ENCODE measurements at regions not wholly inside any gene's neighbourhood (a gene's known extent, or its start where the extent isn't known, plus 50 kb on each side); places are given as distances from the start of the nearest gene placed in this dataset.

DNA sequence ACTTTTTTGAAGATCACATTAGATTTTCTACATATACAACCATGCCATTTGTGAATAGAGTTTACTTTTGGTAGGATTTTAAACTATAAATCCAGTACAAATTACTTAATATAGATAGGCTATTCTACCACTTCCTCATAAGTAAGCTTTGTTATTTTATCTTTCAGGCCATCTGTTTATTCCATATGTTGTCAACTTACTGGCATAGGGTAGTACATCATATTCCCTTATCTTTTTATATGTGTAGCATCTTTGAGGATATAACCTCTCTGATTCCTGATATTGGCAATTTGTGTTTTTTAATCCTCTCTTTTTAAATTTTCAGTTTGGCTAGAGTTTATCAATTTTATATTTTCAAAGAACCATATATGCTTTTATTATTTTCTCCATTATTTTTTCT, 515.4 kb downstream of the DIPK2A start:
- Histone ChIP-seq H3K27ac (ENCODE audit: low read length) (no peak overlapping the region), H3K27me3 (ENCODE audit: insufficient read depth, low read depth, low read length) (no peaks in the 10 kb centered on the region), H3K4me3 (ENCODE audit: low read length) (no peak overlapping the region), H3K9ac (ENCODE audit: low read length) (no peak overlapping the region), H3F3A (ENCODE audit: insufficient read depth, low read length, poor library complexity, severe bottlenecking) (no peaks in the 10 kb centered on the region), H4K20me1 (ENCODE audit: insufficient read depth) (no peaks in the 10 kb centered on the region), H3K36me3 (ENCODE audit: insufficient read depth, low read length) (no peaks in the 10 kb centered on the region), H3K9me2 (ENCODE audit: insufficient read depth, low read length) (no peaks in the 10 kb centered on the region), H3K4me2 (ENCODE audit: low read length) (no peak overlapping the region), H3K9me3 (ENCODE audit: low read length) (no peaks in the 10 kb centered on the region), H2AFZ (ENCODE audit: low read depth, low read length) (no peak overlapping the region), H3K79me2 (replicated peaks; ENCODE audit: insufficient read depth, low read length) (no peaks in the 10 kb centered on the region)
- TF ChIP-seq MXI1 (conservative IDR thresholded peaks at IDR 0.05; ENCODE audit: poor library complexity, severe bottlenecking) (no peak), TAF1 (IDR thresholded peaks at IDR 0.05; ENCODE audit: low read depth) (no peak), EZH2 (IDR thresholded peaks at IDR 0.05; ENCODE audit: borderline replicate concordance, insufficient read depth, low read length, poor library complexity, severe bottlenecking) (no peak), EP300 (conservative IDR thresholded peaks at IDR 0.05; ENCODE audit: poor library complexity, severe bottlenecking) (no peak), SMC3 (conservative IDR thresholded peaks at IDR 0.05; ENCODE audit: poor library complexity) (no peak), POLR2AphosphoS5 (IDR thresholded peaks at IDR 0.05) (no peak), RAD21 (conservative IDR thresholded peaks at IDR 0.05) (no peak)
- TF ChIP-seq, protein P1, sequence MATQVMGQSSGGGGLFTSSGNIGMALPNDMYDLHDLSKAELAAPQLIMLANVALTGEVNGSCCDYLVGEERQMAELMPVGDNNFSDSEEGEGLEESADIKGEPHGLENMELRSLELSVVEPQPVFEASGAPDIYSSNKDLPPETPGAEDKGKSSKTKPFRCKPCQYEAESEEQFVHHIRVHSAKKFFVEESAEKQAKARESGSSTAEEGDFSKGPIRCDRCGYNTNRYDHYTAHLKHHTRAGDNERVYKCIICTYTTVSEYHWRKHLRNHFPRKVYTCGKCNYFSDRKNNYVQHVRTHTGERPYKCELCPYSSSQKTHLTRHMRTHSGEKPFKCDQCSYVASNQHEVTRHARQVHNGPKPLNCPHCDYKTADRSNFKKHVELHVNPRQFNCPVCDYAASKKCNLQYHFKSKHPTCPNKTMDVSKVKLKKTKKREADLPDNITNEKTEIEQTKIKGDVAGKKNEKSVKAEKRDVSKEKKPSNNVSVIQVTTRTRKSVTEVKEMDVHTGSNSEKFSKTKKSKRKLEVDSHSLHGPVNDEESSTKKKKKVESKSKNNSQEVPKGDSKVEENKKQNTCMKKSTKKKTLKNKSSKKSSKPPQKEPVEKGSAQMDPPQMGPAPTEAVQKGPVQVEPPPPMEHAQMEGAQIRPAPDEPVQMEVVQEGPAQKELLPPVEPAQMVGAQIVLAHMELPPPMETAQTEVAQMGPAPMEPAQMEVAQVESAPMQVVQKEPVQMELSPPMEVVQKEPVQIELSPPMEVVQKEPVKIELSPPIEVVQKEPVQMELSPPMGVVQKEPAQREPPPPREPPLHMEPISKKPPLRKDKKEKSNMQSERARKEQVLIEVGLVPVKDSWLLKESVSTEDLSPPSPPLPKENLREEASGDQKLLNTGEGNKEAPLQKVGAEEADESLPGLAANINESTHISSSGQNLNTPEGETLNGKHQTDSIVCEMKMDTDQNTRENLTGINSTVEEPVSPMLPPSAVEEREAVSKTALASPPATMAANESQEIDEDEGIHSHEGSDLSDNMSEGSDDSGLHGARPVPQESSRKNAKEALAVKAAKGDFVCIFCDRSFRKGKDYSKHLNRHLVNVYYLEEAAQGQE (IDR thresholded peaks at IDR 0.05; ENCODE audit: borderline replicate concordance), result no peak
- TF ChIP-seq, protein P2, sequence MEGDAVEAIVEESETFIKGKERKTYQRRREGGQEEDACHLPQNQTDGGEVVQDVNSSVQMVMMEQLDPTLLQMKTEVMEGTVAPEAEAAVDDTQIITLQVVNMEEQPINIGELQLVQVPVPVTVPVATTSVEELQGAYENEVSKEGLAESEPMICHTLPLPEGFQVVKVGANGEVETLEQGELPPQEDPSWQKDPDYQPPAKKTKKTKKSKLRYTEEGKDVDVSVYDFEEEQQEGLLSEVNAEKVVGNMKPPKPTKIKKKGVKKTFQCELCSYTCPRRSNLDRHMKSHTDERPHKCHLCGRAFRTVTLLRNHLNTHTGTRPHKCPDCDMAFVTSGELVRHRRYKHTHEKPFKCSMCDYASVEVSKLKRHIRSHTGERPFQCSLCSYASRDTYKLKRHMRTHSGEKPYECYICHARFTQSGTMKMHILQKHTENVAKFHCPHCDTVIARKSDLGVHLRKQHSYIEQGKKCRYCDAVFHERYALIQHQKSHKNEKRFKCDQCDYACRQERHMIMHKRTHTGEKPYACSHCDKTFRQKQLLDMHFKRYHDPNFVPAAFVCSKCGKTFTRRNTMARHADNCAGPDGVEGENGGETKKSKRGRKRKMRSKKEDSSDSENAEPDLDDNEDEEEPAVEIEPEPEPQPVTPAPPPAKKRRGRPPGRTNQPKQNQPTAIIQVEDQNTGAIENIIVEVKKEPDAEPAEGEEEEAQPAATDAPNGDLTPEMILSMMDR (IDR thresholded peaks at IDR 0.05; ENCODE audit: poor library complexity, severe bottlenecking), result no peak

DNA sequence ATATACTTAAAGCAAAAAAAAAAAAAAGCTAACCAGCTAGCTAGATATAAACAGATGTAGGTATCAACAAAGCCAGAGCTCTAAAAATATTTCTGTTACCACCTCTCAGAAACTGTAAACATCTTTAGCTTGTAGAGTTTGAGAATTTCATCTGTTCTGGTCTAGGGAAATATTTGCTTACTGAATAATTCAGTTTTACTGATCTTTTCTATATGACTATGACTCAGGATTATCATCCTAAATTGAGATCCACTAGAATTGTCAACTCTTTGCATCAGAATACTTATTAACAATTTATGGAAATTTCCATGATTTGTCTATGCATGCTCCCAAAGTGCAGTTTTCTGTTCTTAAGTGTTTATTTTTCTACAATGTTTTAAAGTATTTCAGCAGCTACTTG, 517.3 kb downstream of the DIPK2A start:
- no peaks in the 10 kb centered on the region for H4K20me1 ChIP-seq (ENCODE audit: insufficient read depth)
- no peaks in the 10 kb centered on the region for H3K9me2 ChIP-seq (ENCODE audit: insufficient read depth, low read length)
- no peak overlapping the region for H3K4me3 ChIP-seq (ENCODE audit: low read length)
- no peak overlapping the region for H3K4me2 ChIP-seq (ENCODE audit: low read length)
- no peaks in the 10 kb centered on the region for H3F3A ChIP-seq (ENCODE audit: insufficient read depth, low read length, poor library complexity, severe bottlenecking)
- no peaks in the 10 kb centered on the region for H3K9me3 ChIP-seq (ENCODE audit: low read length)
- H3K27ac ChIP-seq (ENCODE audit: low read length), result no peak overlapping the region
- H3K27me3 ChIP-seq (ENCODE audit: insufficient read depth, low read depth, low read length), result no peaks in the 10 kb centered on the region
- no peak overlapping the region for H2AFZ ChIP-seq (ENCODE audit: low read depth, low read length)
- no peak for TF ChIP-seq RAD21 (conservative IDR thresholded peaks at IDR 0.05)
- no peak for TF ChIP-seq TAF1 (IDR thresholded peaks at IDR 0.05; ENCODE audit: low read depth)
- TF ChIP-seq EP300 (conservative IDR thresholded peaks at IDR 0.05; ENCODE audit: poor library complexity, severe bottlenecking), result no peak
- no peak for TF ChIP-seq SMC3 (conservative IDR thresholded peaks at IDR 0.05; ENCODE audit: poor library complexity)
- TF ChIP-seq, protein P2 (IDR thresholded peaks at IDR 0.05; ENCODE audit: poor library complexity, severe bottlenecking), result no peak
- TF ChIP-seq MXI1 (conservative IDR thresholded peaks at IDR 0.05; ENCODE audit: poor library complexity, severe bottlenecking), result no peak
- TF ChIP-seq POLR2AphosphoS5 (IDR thresholded peaks at IDR 0.05), result no peak
- TF ChIP-seq EZH2 (IDR thresholded peaks at IDR 0.05; ENCODE audit: borderline replicate concordance, insufficient read depth, low read length, poor library complexity, severe bottlenecking), result no peak
- TF ChIP-seq, protein P1 (IDR thresholded peaks at IDR 0.05; ENCODE audit: borderline replicate concordance), result no peak
- H3K9ac ChIP-seq (ENCODE audit: low read length), result no peak overlapping the region
- H3K36me3 ChIP-seq (ENCODE audit: insufficient read depth, low read length), result no peaks in the 10 kb centered on the region
- H3K79me2 ChIP-seq (replicated peaks; ENCODE audit: insufficient read depth, low read length), result no peaks in the 10 kb centered on the region
